ENCODE measurements at regions not wholly inside any gene's neighbourhood (a gene's known extent, or its start where the extent isn't known, plus 50 kb on each side); places are given as distances from the start of the nearest gene placed in this dataset.
A peak's percentile ranks its signal among the peaks of the same experiment; 100 is the strongest.

DNA sequence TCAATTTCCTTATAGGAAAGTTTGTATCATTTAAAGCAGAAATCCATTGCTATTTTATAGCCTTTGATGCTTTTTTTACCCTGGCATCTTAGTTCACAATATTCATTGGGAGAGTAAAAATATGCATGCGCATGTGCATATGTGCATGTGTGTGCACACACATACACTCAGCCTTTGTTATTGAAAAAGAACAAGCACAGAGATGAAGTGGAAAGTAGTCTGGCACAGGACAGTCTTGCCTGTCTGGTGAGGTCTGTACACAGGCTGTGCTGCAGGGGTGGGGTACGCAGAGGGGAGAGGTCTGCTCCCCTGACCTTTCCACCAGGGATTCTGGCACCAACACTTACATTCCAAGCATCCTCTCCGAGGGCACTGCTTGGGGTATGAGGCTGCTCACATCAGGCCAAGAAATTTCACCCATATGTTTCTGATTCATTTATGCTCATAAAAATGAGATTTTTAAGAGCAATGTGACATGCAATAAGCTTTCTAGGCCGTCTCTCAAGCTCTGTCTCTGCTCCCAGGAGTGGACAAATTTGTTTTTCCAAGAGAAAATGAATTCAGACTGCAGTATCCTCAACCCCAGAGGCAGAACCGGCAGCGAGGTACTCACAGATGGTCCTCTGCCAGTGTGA lies 237.2 kb downstream of the INSIG2 start:
- H3K4me1 ChIP-seq (ENCODE audit: low read depth): no peaks in the 10 kb centered on the region
- H3K27me3 ChIP-seq: no peaks in the 10 kb centered on the region
- no peak overlapping the region for H3K4me3 ChIP-seq
- H3K27ac ChIP-seq: no peak overlapping the region
- no peaks in the 10 kb centered on the region for H3K36me3 ChIP-seq
- no peak for DNase-seq (ENCODE audit: low read depth in 1 of 2, low spot score in 1 of 2)
- TF ChIP-seq, protein P1, sequence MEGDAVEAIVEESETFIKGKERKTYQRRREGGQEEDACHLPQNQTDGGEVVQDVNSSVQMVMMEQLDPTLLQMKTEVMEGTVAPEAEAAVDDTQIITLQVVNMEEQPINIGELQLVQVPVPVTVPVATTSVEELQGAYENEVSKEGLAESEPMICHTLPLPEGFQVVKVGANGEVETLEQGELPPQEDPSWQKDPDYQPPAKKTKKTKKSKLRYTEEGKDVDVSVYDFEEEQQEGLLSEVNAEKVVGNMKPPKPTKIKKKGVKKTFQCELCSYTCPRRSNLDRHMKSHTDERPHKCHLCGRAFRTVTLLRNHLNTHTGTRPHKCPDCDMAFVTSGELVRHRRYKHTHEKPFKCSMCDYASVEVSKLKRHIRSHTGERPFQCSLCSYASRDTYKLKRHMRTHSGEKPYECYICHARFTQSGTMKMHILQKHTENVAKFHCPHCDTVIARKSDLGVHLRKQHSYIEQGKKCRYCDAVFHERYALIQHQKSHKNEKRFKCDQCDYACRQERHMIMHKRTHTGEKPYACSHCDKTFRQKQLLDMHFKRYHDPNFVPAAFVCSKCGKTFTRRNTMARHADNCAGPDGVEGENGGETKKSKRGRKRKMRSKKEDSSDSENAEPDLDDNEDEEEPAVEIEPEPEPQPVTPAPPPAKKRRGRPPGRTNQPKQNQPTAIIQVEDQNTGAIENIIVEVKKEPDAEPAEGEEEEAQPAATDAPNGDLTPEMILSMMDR (IDR thresholded peaks at IDR 0.05; ENCODE audit: low read depth, low read length): no peak
- H3K9me3 ChIP-seq (ENCODE audit: low read depth): no peaks in the 10 kb centered on the region

- H3K9me3 ChIP-seq (ENCODE audit: low read depth): no peaks in the 10 kb centered on the region
- peak in 1 of 2 donors; percentile 3 for DNase-seq (ENCODE audit: low read depth in 1 of 2, low spot score in 1 of 2)
- no peaks in the 10 kb centered on the region for H3K27me3 ChIP-seq
- H3K36me3 ChIP-seq: no peaks in the 10 kb centered on the region
- H3K27ac ChIP-seq: no peak overlapping the region
- H3K4me1 ChIP-seq (ENCODE audit: low read depth): no peaks in the 10 kb centered on the region
- TF ChIP-seq, protein P1 (IDR thresholded peaks at IDR 0.05; ENCODE audit: low read depth, low read length): no peak
- H3K4me3 ChIP-seq: no peak overlapping the region
These were observed 234.1 kb downstream of the INSIG2 start for GRCh38 chr2:118322406-118322805.

DNA sequence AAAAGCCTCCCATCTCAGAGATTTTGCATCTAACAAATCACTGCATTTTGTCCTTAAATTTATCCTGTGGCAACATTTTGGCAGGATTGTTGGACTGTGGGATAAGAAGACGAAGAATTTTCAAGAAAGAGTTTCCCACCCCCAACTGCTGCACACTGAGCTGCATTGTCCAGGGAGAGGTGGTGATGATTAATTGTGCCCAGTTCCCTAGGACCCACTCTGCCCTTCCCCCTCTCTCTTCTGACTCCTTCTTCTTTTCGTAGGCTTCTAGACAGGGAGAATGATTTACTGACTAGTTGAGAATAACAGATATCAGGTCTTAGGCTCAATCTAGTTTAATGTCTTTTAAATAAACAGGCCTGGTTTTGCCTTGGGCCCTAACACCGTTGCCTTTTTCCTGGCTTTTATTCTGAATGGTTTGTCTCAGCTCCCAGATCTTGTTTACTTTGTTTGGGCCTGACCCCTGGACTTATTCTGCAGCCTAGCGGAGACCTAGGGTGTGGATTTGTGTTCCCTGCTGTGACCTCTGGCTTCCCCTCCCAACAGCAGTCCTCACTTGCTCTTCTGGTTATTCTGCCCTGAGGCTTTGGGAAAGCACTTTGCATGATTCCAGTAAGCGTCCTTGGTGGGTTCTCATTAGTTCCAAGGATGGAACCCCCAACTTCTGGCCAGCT lies 233.3 kb downstream of the INSIG2 start:
- Histone ChIP-seq H3K4me3 (no peak overlapping the region), H3K36me3 (no peaks in the 10 kb centered on the region), H3K4me1 (ENCODE audit: low read depth) (no peaks in the 10 kb centered on the region), H3K9me3 (ENCODE audit: low read depth) (no peaks in the 10 kb centered on the region), H3K27me3 (no peaks in the 10 kb centered on the region), H3K27ac (no peak overlapping the region)
- no peak for DNase-seq (ENCODE audit: low read depth in 1 of 2, low spot score in 1 of 2)
- TF ChIP-seq, protein P1 (IDR thresholded peaks at IDR 0.05; ENCODE audit: low read depth, low read length): no peak

DNA sequence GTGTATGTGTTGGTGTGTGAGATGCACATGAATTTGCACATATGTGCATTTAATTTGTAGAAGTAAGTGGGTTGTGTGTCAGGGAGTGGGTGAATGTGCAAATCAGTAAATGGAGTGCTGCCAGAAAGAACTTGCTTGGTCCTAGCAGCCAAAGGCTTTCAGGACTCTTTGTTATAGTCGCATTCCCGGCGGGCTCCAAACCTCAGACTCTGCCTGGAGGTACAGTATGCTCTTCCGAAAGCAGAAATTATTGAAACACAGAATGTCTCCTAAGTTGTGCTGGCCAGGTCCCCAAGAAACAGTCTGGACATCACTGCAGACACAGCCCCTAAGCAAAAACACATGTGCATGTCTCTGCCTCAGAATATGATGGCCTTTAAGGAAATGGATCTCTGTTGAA lies 232.4 kb downstream of the INSIG2 start:
- TF ChIP-seq, protein P1 (IDR thresholded peaks at IDR 0.05; ENCODE audit: low read depth, low read length): no peak
- no peaks in the 10 kb centered on the region for H3K36me3 ChIP-seq
- no peak overlapping the region for H3K4me3 ChIP-seq
- H3K9me3 ChIP-seq (ENCODE audit: low read depth): no peaks in the 10 kb centered on the region
- DNase-seq (ENCODE audit: low read depth in 1 of 2, low spot score in 1 of 2): no peak
- no peaks in the 10 kb centered on the region for H3K27me3 ChIP-seq
- H3K4me1 ChIP-seq (ENCODE audit: low read depth): no peaks in the 10 kb centered on the region
- no peak overlapping the region for H3K27ac ChIP-seq

DNA sequence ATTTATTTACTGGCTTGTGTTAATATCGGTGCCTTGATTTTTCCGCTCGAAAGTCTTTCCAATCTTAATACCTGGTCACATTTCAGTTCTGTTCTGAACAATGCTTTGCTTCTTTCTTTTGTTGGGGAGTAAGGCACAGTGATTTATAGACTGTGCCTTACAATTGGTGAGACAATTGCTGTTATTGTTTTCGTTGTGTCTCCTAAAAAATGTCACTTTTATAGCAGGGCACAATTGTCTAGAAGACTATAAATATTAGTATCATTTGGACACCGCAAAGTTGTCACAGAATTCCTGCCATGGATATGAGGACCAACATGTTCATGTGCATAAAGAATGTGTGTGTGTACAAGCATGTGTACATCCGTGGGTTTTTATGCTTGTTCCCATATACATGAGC lies 231.9 kb downstream of the INSIG2 start:
- TF ChIP-seq, protein P1 (IDR thresholded peaks at IDR 0.05; ENCODE audit: low read depth, low read length): no peak
- H3K4me1 ChIP-seq (ENCODE audit: low read depth): no peaks in the 10 kb centered on the region
- no peak for DNase-seq (ENCODE audit: low read depth in 1 of 2, low spot score in 1 of 2)
- H3K27me3 ChIP-seq: no peaks in the 10 kb centered on the region
- H3K4me3 ChIP-seq: no peak overlapping the region
- H3K9me3 ChIP-seq (ENCODE audit: low read depth): no peaks in the 10 kb centered on the region
- H3K27ac ChIP-seq: no peak overlapping the region
- no peaks in the 10 kb centered on the region for H3K36me3 ChIP-seq
